B cell (primary cell): ENCODE measurements at regions not wholly inside any gene's neighbourhood (a gene's known extent, or its start where the extent isn't known, plus 50 kb on each side); places are given as distances from the start of the nearest gene placed in this dataset.

ENCODE experiments used
- ATAC-seq: fragments of 200-7000 bp; cut with Tn5 transposase; one replicate; pipeline ENCODE4 v1.10.0; 2021; ENCODE audit warnings: low read depth, mild to moderate bottlenecking, moderate number of reproducible peaks, moderate library complexity
- CTCF ChIA-PET: fragments of 350-600 bp; sonication (Branson Sonifier 250); formaldehyde crosslinking; loops from one replicate; lab custom pipeline; 2021; ENCODE audit warnings: antibody characterized with exemption, inconsistent platforms; lab: Charles Lee
- POLR2A ChIA-PET: fragments of 350-600 bp; sonication (Branson Sonifier 250); formaldehyde crosslinking; loops from one replicate; lab custom pipeline; 2021; ENCODE audit warnings: antibody characterized with exemption; lab: Charles Lee
- DNase-seq: peaks from one replicate; pipeline ENCODE4 v3.0.0; 2013
- H2AFZ ChIP-seq: 2 replicates; pipeline ENCODE4 v1.6.1; 2012; ENCODE audit warnings: mild to moderate bottlenecking, low read depth, low read length; ENCODE audit not compliant: insufficient read depth, poor library complexity, severe bottlenecking
- H3K27ac ChIP-seq, 2 donors: 1 replicate in 1 of 2; 2 replicates in 1 of 2; pipeline ENCODE4 v1.5.1; 2012 to 2013; ENCODE audit warnings: low read length in 2 of 2, mild to moderate bottlenecking in 2 of 2, moderate library complexity in 1 of 2
- H3K27me3 ChIP-seq, 4 experiments: fragments of 200-600 bp in 1 of 4; sonication (generic) in 1 of 4; replicated peaks in 1 of 4; 1 replicate in 2 of 4; 2 replicates in 2 of 4; pipeline versions ENCODE4 v1.6.1 to v1.7.0; 2013 to 2016; ENCODE audit warnings: low read length in 3 of 4, mild to moderate bottlenecking in 2 of 4, mixed read lengths in 1 of 4, moderate library complexity in 1 of 4; ENCODE audit not compliant: insufficient read depth in 4 of 4, control insufficient read depth in 3 of 4; ENCODE audit errors: control extremely low read depth in 1 of 4
- H3K36me3 ChIP-seq, 2 experiments: replicated peaks in 1 of 2; 1 replicate in 1 of 2; 2 replicates in 1 of 2; pipeline versions ENCODE4 v1.6.1 to v1.7.1; 2013; ENCODE audit warnings: low read length in 1 of 2; ENCODE audit not compliant: insufficient read depth in 2 of 2, control insufficient read depth in 1 of 2; ENCODE audit errors: control extremely low read depth in 1 of 2, extremely low read depth in 1 of 2
- H3K4me1 ChIP-seq, 2 donors: fragments of 200-600 bp in 1 of 2; sonication (generic) in 1 of 2; 1 replicate in 1 of 2; 2 replicates in 1 of 2; pipeline versions ENCODE4 v1.5.1 to v1.6.1; 2013 to 2017; ENCODE audit warnings: low read length in 2 of 2; ENCODE audit not compliant: control insufficient read depth in 2 of 2, insufficient read depth in 2 of 2
- H3K4me2 ChIP-seq: replicated peaks from 2 replicates; pipeline ENCODE3; 2012; ENCODE audit warnings: mild to moderate bottlenecking, low read depth, low read length; ENCODE audit not compliant: poor library complexity, severe bottlenecking
- H3K4me3 ChIP-seq, 5 experiments: fragments of 200-600 bp in 1 of 5; sonication (generic) in 1 of 5; 1 replicate in 3 of 5; 2 replicates in 2 of 5; pipeline versions ENCODE4 v1.5.1 to v1.7.0; 2011 to 2016; ENCODE audit warnings: low read length in 4 of 5, mild to moderate bottlenecking in 4 of 5, low read depth in 2 of 5, control low read depth in 1 of 5, moderate library complexity in 1 of 5; ENCODE audit not compliant: insufficient read depth in 1 of 5; ENCODE audit errors: control extremely low read depth in 1 of 5, extremely low read depth in 1 of 5
- H3K79me2 ChIP-seq: fragments of 200-600 bp; sonication (generic); one replicate; pipeline ENCODE4 v1.6.0; 2016; ENCODE audit warnings: low read length; ENCODE audit not compliant: control insufficient read depth, insufficient read depth
- H3K9ac ChIP-seq: fragments of 200-600 bp; sonication (generic); 2 replicates; pipeline ENCODE4 v1.6.1; 2017; ENCODE audit warnings: mild to moderate bottlenecking, low read length, moderate library complexity
- H3K9me3 ChIP-seq, 3 donors: one replicate each; pipeline versions ENCODE4 v1.6.1 to v1.7.1; 2013; ENCODE audit warnings: low read length in 2 of 3; ENCODE audit not compliant: control insufficient read depth in 2 of 3, insufficient read depth in 1 of 3; ENCODE audit errors: control extremely low read depth in 1 of 3
- H4K20me1 ChIP-seq: 2 replicates; pipeline ENCODE4 v1.6.0; 2012; ENCODE audit warnings: mild to moderate bottlenecking, low read length; ENCODE audit not compliant: insufficient read depth, control insufficient read depth, poor library complexity, severe bottlenecking
- H3K27ac Mint-ChIP-seq: one replicate; pipeline ENCODE4 v1.8.0; 2021; ENCODE audit warnings: mixed read lengths
- H3K27me3 Mint-ChIP-seq: one replicate; pipeline ENCODE4 v1.8.0; 2021; ENCODE audit warnings: mixed read lengths
- H3K4me1 Mint-ChIP-seq: one replicate; pipeline ENCODE4 v1.8.0; 2021; ENCODE audit warnings: mixed read lengths
- H3K4me3 Mint-ChIP-seq: one replicate; pipeline ENCODE4 v1.8.0; 2021; ENCODE audit warnings: mixed read lengths
- H3K9me3 Mint-ChIP-seq: one replicate; pipeline ENCODE4 v1.8.0; 2022; ENCODE audit warnings: mixed read lengths; ENCODE audit not compliant: insufficient read depth
- CTCF ChIP-seq: fragments of 200-600 bp; IDR thresholded peaks from one replicate; pipeline ENCODE4 v1.8.0; 2022; ENCODE audit warnings: antibody characterized with exemption, mild to moderate bottlenecking
- EZH2 ChIP-seq: IDR thresholded peaks from 2 replicates; pipeline ENCODE4 v1.6.1; 2012; ENCODE audit warnings: borderline replicate concordance, low read depth, mild to moderate bottlenecking, moderate library complexity, low read length; ENCODE audit not compliant: insufficient read depth, poor library complexity, severe bottlenecking
- WGBS: methylation state at CpG from one replicate; pipeline ENCODE4 v1.1.5; 2013; ENCODE audit warnings: missing lambda C conversion rate; ENCODE audit not compliant: insufficient coverage; 5-methylcytosine and 5-hydroxymethylcytosine counted together
- intact Hi-C: fragments of 100-400 bp; cut with micrococcal nuclease; formaldehyde crosslinking; loops from one replicate; pipeline ENCODE4 v1.10.0; 2022

- H3K9ac ChIP-seq: no peak overlapping the region
- 93% methylated on average over 1 of the region's 2 CpGs for WGBS
Observed at GRCh38 chr1:199742547-199742946, 285.0 kb upstream of the NR5A2 start.

GRCh38 chr1:199743227-199743626 is 284.3 kb upstream of the NR5A2 start:
- Histone ChIP-seq H3K4me2 (no peak overlapping the region), H3K79me2 (no peaks in the 10 kb centered on the region), H3K36me3 (no peaks in the 10 kb centered on the region), H3K27ac (no peak overlapping the region), H2AFZ (no peak overlapping the region), H3K9ac (no peak overlapping the region), H3K4me1 (no peaks in the 10 kb centered on the region), H4K20me1 (no peaks in the 10 kb centered on the region), H3K4me3 (no peak overlapping the region), H3K27me3 (no peaks in the 10 kb centered on the region), H3K9me3 (no peaks in the 10 kb centered on the region)
- ChIA-PET CTCF (no interaction called here), POLR2A (no interaction called here)
- H3K4me1 Mint-ChIP-seq: no peaks in the 10 kb centered on the region
- ATAC-seq: no peak
- no CpG with 5 or more reads among the region's 5 CpGs for WGBS
- no peak overlapping the region for H3K4me3 Mint-ChIP-seq
- intact Hi-C loops: no loop called here
- no peak overlapping the region for H3K27ac Mint-ChIP-seq
- peaks cover 18% of the 10 kb centered on the region for H3K27me3 Mint-ChIP-seq
- no peak for DNase-seq
- no peaks in the 10 kb centered on the region for H3K9me3 Mint-ChIP-seq
- TF ChIP-seq CTCF (no peak), EZH2 (no peak)

More at GRCh38 chr1:199742547-199742946, 285.0 kb upstream of the NR5A2 start:
- no peaks in the 10 kb centered on the region for H3K27me3 ChIP-seq
- ATAC-seq: no peak
- TF ChIP-seq CTCF (no peak), EZH2 (no peak)
- DNase-seq: no peak
- H3K79me2 ChIP-seq: no peaks in the 10 kb centered on the region
- H4K20me1 ChIP-seq: no peaks in the 10 kb centered on the region
- no peaks in the 10 kb centered on the region for H3K9me3 Mint-ChIP-seq
- H3K27me3 Mint-ChIP-seq: peaks cover 18% of the 10 kb centered on the region
- ChIA-PET POLR2A (no interaction called here), CTCF (interaction anchor here (1.1 kb wide), 1 partner anchor 748 kb away, joined by 3 read pairs; no protein-coding TSS in a partner anchor)
- H3K4me2 ChIP-seq: no peak overlapping the region
- no peak overlapping the region for H3K4me3 Mint-ChIP-seq
- no peaks in the 10 kb centered on the region for H3K36me3 ChIP-seq
- intact Hi-C loops: no loop called here
- H3K4me1 Mint-ChIP-seq: no peaks in the 10 kb centered on the region
- H3K27ac Mint-ChIP-seq: no peak overlapping the region
- H2AFZ ChIP-seq: no peak overlapping the region
- no peaks in the 10 kb centered on the region for H3K9me3 ChIP-seq
- no peak overlapping the region for H3K27ac ChIP-seq
- no peaks in the 10 kb centered on the region for H3K4me1 ChIP-seq
- no peak overlapping the region for H3K4me3 ChIP-seq
